ENCODE measurements at regions not wholly inside any gene's neighbourhood (a gene's known extent, or its start where the extent isn't known, plus 50 kb on each side); places are given as distances from the start of the nearest gene placed in this dataset.

DNA sequence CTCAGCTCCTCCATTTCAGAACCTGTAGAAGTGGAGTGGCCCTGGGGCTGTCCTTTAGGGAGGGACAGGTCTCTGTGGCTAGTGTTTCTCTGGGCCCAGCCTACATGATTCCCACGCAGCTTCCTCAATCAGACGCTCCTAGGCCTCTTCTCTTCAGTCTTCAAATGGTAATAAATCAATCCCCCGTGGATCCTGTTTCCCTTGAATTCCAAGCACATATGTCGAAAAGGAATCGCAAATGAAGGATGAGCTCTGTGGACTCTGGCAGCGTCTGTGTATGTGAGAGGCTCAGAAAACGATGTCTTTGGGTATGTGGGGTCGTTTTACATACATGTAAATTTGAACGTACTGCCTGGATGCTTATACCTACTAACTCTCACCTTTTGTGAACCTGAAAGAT lies 98.5 kb upstream of the ST8SIA3 start:
- POLR2A ChIA-PET, result no interaction called here
- H3K4me1 Mint-ChIP-seq (ENCODE audit: low read depth), result no peaks in the 10 kb centered on the region
- CTCF ChIA-PET, result no interaction called here

GRCh38 chr18:57258131-57258777 lies 94.1 kb upstream of the ST8SIA3 start:
- H3K4me3 Mint-ChIP-seq, result no peak overlapping the region
- no peaks in the 10 kb centered on the region for H3K36me3 Mint-ChIP-seq (ENCODE audit: low read depth)
- ATAC-seq (no peak), DNase-seq (no peak)
- ChIA-PET POLR2A (no interaction called here), CTCF (no interaction called here)
- H3K4me1 Mint-ChIP-seq (ENCODE audit: low read depth), result no peaks in the 10 kb centered on the region
- no peak overlapping the region for H3K27ac Mint-ChIP-seq
- intact Hi-C loops (cut with micrococcal nuclease), result no loop called here
- no peak for TF ChIP-seq CTCF (IDR thresholded peaks at IDR 0.05)
- peaks cover 6% of the 10 kb centered on the region for H3K27me3 Mint-ChIP-seq
- H3K9me3 Mint-ChIP-seq, result no peaks in the 10 kb centered on the region

More for the DNA sequence above, 98.5 kb upstream of the ST8SIA3 start:
- H3K4me3 Mint-ChIP-seq, result no peak overlapping the region
- no peaks in the 10 kb centered on the region for H3K36me3 Mint-ChIP-seq (ENCODE audit: low read depth)
- H3K27me3 Mint-ChIP-seq, result peaks cover 1% of the 10 kb centered on the region
- no peak overlapping the region for H3K27ac Mint-ChIP-seq
- DNase-seq (no peak), ATAC-seq (no peak)
- no peaks in the 10 kb centered on the region for H3K9me3 Mint-ChIP-seq
- TF ChIP-seq CTCF (IDR thresholded peaks at IDR 0.05), result no peak
- intact Hi-C loops (cut with micrococcal nuclease), result no loop called here

DNA sequence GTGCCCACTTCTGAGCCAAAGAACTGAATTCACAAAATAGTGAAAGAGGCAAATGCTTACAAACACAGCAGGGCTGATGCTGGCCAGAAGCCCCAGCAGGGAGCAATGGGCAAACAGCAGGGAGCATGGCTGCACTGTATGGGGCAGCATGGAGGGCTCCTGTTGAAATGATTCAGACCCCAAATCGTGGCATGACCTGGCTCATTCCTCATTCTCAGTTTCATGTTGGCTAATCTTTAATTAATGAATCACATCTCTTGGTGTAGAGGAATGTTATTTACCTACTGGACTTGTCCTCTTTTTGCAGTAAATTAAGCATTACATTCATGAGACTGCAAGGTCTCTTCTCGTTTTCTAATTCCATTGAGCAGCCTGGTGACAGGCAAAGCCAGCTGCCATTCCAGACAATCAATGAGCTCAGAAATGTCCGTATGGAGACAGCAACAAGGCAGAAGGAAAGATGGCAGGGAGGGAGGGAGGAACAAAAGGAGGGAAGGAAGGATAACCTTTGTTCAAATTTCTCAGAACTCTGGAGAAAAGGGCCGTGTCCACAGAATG lies 84.9 kb upstream of the ST8SIA3 start:
- TF ChIP-seq CTCF (IDR thresholded peaks at IDR 0.05), result no peak
- ATAC-seq, result no peak
- Mint-ChIP-seq H3K27ac (no peak overlapping the region), H3K27me3 (peaks cover 5% of the 10 kb centered on the region), H3K4me1 (ENCODE audit: low read depth) (no peaks in the 10 kb centered on the region), H3K4me3 (no peak overlapping the region), H3K9me3 (no peaks in the 10 kb centered on the region), H3K36me3 (ENCODE audit: low read depth) (no peaks in the 10 kb centered on the region)
- CTCF ChIA-PET, result no interaction called here
- POLR2A ChIA-PET, result no interaction called here
- intact Hi-C loops (cut with micrococcal nuclease), result no loop called here
- DNase-seq, result no peak

DNA sequence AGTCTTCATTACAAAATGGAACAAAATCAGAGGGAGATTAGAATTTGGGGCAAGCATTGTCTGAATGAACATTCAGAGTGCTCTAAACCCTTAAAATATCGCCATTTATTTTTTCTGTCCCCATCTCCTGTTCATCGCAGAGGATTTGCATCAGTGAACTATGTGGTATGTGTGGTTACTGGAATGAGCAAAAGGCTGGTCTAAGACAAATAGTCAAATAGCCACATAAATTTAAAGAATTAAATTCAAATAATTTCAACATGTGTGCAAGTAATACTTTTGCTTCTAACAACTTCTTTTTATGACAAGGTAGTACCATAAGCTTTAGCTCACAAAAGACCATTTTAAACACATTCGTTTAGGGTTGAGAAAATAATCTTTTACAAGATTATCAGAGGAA lies 82.6 kb upstream of the ST8SIA3 start:
- ChIA-PET CTCF (no interaction called here), POLR2A (no interaction called here)
- intact Hi-C loops (cut with micrococcal nuclease), result no loop called here
- H3K36me3 Mint-ChIP-seq (ENCODE audit: low read depth), result no peaks in the 10 kb centered on the region
- no peaks in the 10 kb centered on the region for H3K9me3 Mint-ChIP-seq
- H3K27me3 Mint-ChIP-seq, result peaks cover 9% of the 10 kb centered on the region
- ATAC-seq (no peak), DNase-seq (no peak)
- no peak for TF ChIP-seq CTCF (IDR thresholded peaks at IDR 0.05)
- H3K4me3 Mint-ChIP-seq, result no peak overlapping the region
- H3K27ac Mint-ChIP-seq, result no peak overlapping the region
- H3K4me1 Mint-ChIP-seq (ENCODE audit: low read depth), result no peaks in the 10 kb centered on the region

DNA sequence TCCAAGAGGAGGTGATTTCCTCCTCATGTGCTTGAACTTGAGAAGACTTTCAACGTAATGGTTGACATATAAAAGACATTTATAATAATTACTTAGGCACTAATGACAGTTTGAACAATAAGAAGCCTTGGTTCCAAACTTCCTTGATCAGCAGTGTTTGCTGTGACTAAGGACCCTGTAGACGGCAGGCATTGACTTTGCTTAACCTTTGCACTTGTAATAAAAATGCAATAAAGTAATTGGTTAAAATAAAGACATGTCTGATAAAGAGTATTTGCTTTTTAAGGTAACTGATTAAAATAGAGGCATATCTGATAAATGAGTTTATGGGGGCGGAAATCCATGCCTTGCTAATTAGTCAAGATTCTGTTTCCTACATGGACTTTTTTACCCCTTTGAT lies 82.2 kb upstream of the ST8SIA3 start:
- DNase-seq, result no peak
- no peaks in the 10 kb centered on the region for H3K9me3 Mint-ChIP-seq
- H3K27ac Mint-ChIP-seq, result no peak overlapping the region
- intact Hi-C loops (cut with micrococcal nuclease), result no loop called here
- peaks cover 9% of the 10 kb centered on the region for H3K27me3 Mint-ChIP-seq
- no peaks in the 10 kb centered on the region for H3K4me1 Mint-ChIP-seq (ENCODE audit: low read depth)
- no peak for ATAC-seq
- CTCF ChIA-PET, result no interaction called here
- no peak overlapping the region for H3K4me3 Mint-ChIP-seq
- TF ChIP-seq CTCF (IDR thresholded peaks at IDR 0.05), result no peak
- POLR2A ChIA-PET, result no interaction called here
- no peaks in the 10 kb centered on the region for H3K36me3 Mint-ChIP-seq (ENCODE audit: low read depth)

Data from activated CD8-positive, alpha-beta T cell treated with anti-CD3 and anti-CD28 coated beads for 36 hours (primary cell).